H1 (cell line): ENCODE measurements at regions not wholly inside any gene's neighbourhood (a gene's known extent, or its start where the extent isn't known, plus 50 kb on each side); places are given as distances from the start of the nearest gene placed in this dataset.
A peak's percentile ranks its signal among the peaks of the same experiment; 100 is the strongest.

Experiments used
- CTCF ChIA-PET: fragments of 300-600 bp; sonication (Branson Sonifier 250); formaldehyde crosslinking; loops from one replicate; lab custom pipeline; 2021; ENCODE audit not compliant: partially characterized antibody; lab: Charles Lee
- POLR2A ChIA-PET: fragments of 300-600 bp; sonication (Branson Sonifier 250); formaldehyde crosslinking; loops from one replicate; lab custom pipeline; 2021; ENCODE audit warnings: inconsistent platforms; ENCODE audit not compliant: partially characterized antibody; lab: Charles Lee
- DNase-seq, 2 experiments: peaks; one replicate each; pipeline versions ENCODE4 v3.0.0 to v3.0.0-alpha.2; 2010 to 2022; ENCODE audit warnings: low spot score in 2 of 2, low read depth in 1 of 2, mixed read lengths in 1 of 2
- FAIRE-seq: peaks from 2 replicates; lab custom pipeline; 2011; peaks lifted over from hg19 to GRCh38; lab: Jason Lieb, UNC
- H2AFZ ChIP-seq: 2 replicates; pipeline ENCODE4 v1.8.1; 2012; ENCODE audit warnings: low read length, inconsistent platforms
- H2AK5ac ChIP-seq: 2 replicates; pipeline ENCODE4 v1.6.1; 2013; ENCODE audit warnings: low read depth, low read length
- H2BK120ac ChIP-seq: replicated peaks from 2 replicates; pipeline ENCODE3; 2013; ENCODE audit warnings: low read depth, low read length, inconsistent platforms
- H2BK12ac ChIP-seq: 2 replicates; pipeline ENCODE4 v1.6.1; 2013; ENCODE audit warnings: low read depth, low read length
- H2BK15ac ChIP-seq: 2 replicates; pipeline ENCODE4 v1.6.1; 2013; ENCODE audit warnings: low read length
- H2BK20ac ChIP-seq: 2 replicates; pipeline ENCODE4 v1.6.1; 2013; ENCODE audit warnings: low read length
- H2BK5ac ChIP-seq: 2 replicates; pipeline ENCODE4 v1.6.1; 2013; ENCODE audit warnings: low read depth, low read length
- H3K14ac ChIP-seq: 2 replicates; pipeline ENCODE4 v1.6.1; 2013; ENCODE audit warnings: inconsistent platforms; ENCODE audit not compliant: insufficient read length
- H3K18ac ChIP-seq: 2 replicates; pipeline ENCODE4 v1.6.1; 2013; ENCODE audit warnings: low read length; ENCODE audit errors: extremely low read depth
- H3K23ac ChIP-seq: 2 replicates; pipeline ENCODE4 v1.6.1; 2013; ENCODE audit warnings: inconsistent platforms; ENCODE audit not compliant: insufficient read length
- H3K23me2 ChIP-seq: 2 replicates; pipeline ENCODE4 v1.6.1; 2013; ENCODE audit warnings: low read depth, low read length
- H3K27ac ChIP-seq: 2 replicates; pipeline ENCODE4 v1.6.1; 2011; ENCODE audit warnings: low read depth, low read length, inconsistent platforms
- H3K27me3 ChIP-seq, 4 experiments: replicated peaks in 1 of 4; 1 replicate in 1 of 4; 2 replicates in 3 of 4; pipeline versions ENCODE4 v1.6.1 to v1.8.1; 2011 to 2013; ENCODE audit warnings: low read length in 3 of 4, mild to moderate bottlenecking in 3 of 4, inconsistent platforms in 2 of 4, mixed read lengths in 2 of 4, moderate library complexity in 1 of 4; ENCODE audit not compliant: control insufficient read depth in 3 of 4, insufficient read depth in 3 of 4; ENCODE audit errors: extremely low read depth in 1 of 4
- H3K36me3 ChIP-seq, 4 experiments: 2 replicates each; pipeline versions ENCODE4 v1.6.1 to v1.8.1; 2011 to 2013; ENCODE audit warnings: mild to moderate bottlenecking in 4 of 4, low read length in 3 of 4, moderate library complexity in 2 of 4, control low read depth in 1 of 4, inconsistent platforms in 1 of 4; ENCODE audit not compliant: insufficient read depth in 4 of 4, control insufficient read depth in 2 of 4
- H3K4ac ChIP-seq: replicated peaks from 2 replicates; pipeline ENCODE3; 2013; ENCODE audit warnings: low read length, low read depth, mixed read lengths, inconsistent platforms; ENCODE audit not compliant: insufficient read length
- H3K4me1 ChIP-seq, 4 experiments: replicated peaks in 1 of 4; 1 replicate in 1 of 4; 2 replicates in 3 of 4; pipeline versions ENCODE4 v1.6.1 to v1.8.1; 2011 to 2013; ENCODE audit warnings: low read length in 3 of 4, inconsistent platforms in 2 of 4, mixed read lengths in 1 of 4; ENCODE audit not compliant: insufficient read depth in 4 of 4, control insufficient read depth in 3 of 4
- H3K4me2 ChIP-seq, 2 experiments: 2 replicates each; pipeline versions ENCODE4 v1.6.1 to v1.8.1; 2011 to 2013; ENCODE audit warnings: low read depth in 2 of 2, low read length in 2 of 2, control low read depth in 1 of 2, inconsistent platforms in 1 of 2, mild to moderate bottlenecking in 1 of 2; ENCODE audit not compliant: insufficient read depth in 1 of 2
- H3K4me3 ChIP-seq, 4 experiments: fragments of 200-600, 300-600 bp in 1 of 4; sonication (generic), shearing (Covaris generic), sonication (Bioruptor Twin) in 1 of 4; 2 replicates each; pipeline versions ENCODE4 v1.5.1 to v1.8.1; 2011 to 2016; ENCODE audit warnings: low read length in 4 of 4, low read depth in 3 of 4, control low read depth in 2 of 4, inconsistent platforms in 2 of 4, mild to moderate bottlenecking in 2 of 4, mixed read lengths in 1 of 4, moderate library complexity in 1 of 4; ENCODE audit not compliant: insufficient read depth in 2 of 4; ENCODE audit errors: extremely low read depth in 1 of 4
- H3K56ac ChIP-seq: replicated peaks from 2 replicates; pipeline ENCODE3; 2013; ENCODE audit warnings: low read depth, mild to moderate bottlenecking, mixed read lengths, low read length, inconsistent platforms; ENCODE audit not compliant: insufficient read length
- H3K79me1 ChIP-seq: 2 replicates; pipeline ENCODE4 v1.6.1; 2013; ENCODE audit warnings: low read depth, low read length, control low read depth
- H3K79me2 ChIP-seq, 2 experiments: 2 replicates each; pipeline versions ENCODE4 v1.6.1 to v1.8.1; 2012 to 2013; ENCODE audit warnings: low read length in 2 of 2, mild to moderate bottlenecking in 2 of 2, inconsistent platforms in 1 of 2; ENCODE audit not compliant: insufficient read depth in 2 of 2, control insufficient read depth in 1 of 2
- H3K9ac ChIP-seq, 4 experiments: replicated peaks in 1 of 4; 1 replicate in 1 of 4; 2 replicates in 3 of 4; pipeline versions ENCODE4 v1.6.1 to v1.8.1; 2011 to 2013; ENCODE audit warnings: low read depth in 3 of 4, low read length in 3 of 4, control low read depth in 2 of 4, mild to moderate bottlenecking in 2 of 4, moderate library complexity in 2 of 4, inconsistent platforms in 1 of 4; ENCODE audit errors: extremely low read depth in 1 of 4
- H3K9me3 ChIP-seq, 2 experiments: 2 replicates each; pipeline versions ENCODE4 v1.6.1 to v1.8.1; 2012 to 2013; ENCODE audit warnings: mild to moderate bottlenecking in 2 of 2, moderate library complexity in 2 of 2, control low read depth in 1 of 2, inconsistent platforms in 1 of 2, low read depth in 1 of 2, low read length in 1 of 2, mixed read lengths in 1 of 2; ENCODE audit not compliant: insufficient read depth in 2 of 2
- H4K20me1 ChIP-seq, 2 experiments: replicated peaks in 1 of 2; 2 replicates each; pipeline versions ENCODE3 to v1.8.1; 2011 to 2013; ENCODE audit warnings: inconsistent platforms in 2 of 2, low read length in 2 of 2, mild to moderate bottlenecking in 1 of 2; ENCODE audit not compliant: insufficient read depth in 2 of 2, control insufficient read depth in 1 of 2
- H4K5ac ChIP-seq: 2 replicates; pipeline ENCODE4 v1.6.1; 2013; ENCODE audit warnings: low read length, low read depth, mixed read lengths, inconsistent platforms; ENCODE audit not compliant: insufficient read length
- H4K8ac ChIP-seq: 2 replicates; pipeline ENCODE4 v1.8.0; 2013; ENCODE audit warnings: mild to moderate bottlenecking, moderate library complexity, low read length, inconsistent platforms; ENCODE audit not compliant: insufficient read depth; ENCODE audit errors: extremely low read depth
- H4K91ac ChIP-seq: replicated peaks from 2 replicates; pipeline ENCODE3; 2013; ENCODE audit warnings: low read length, mixed read lengths, inconsistent platforms; ENCODE audit not compliant: insufficient read length
- GABPA ChIP-seq: IDR thresholded peaks from 2 replicates; pipeline ENCODE4 v1.6.1; 2011; ENCODE audit warnings: mild to moderate bottlenecking, low read length, moderate library complexity, borderline replicate concordance; ENCODE audit not compliant: insufficient read depth
- WGBS, 2 experiments: shearing (Covaris generic) in 1 of 2; methylation state at CpG; one replicate each; pipeline versions ENCODE4 v1.1.6 to v1.1.7; 2013 to 2015; ENCODE audit warnings: low lambda C conversion rate in 2 of 2, mixed read lengths in 2 of 2, inconsistent platforms in 1 of 2, low coverage in 1 of 2, missing lambda C conversion rate in 1 of 2; ENCODE audit not compliant: insufficient replicate concordance in 2 of 2, insufficient coverage in 1 of 2, insufficient read length in 1 of 2; ENCODE audit errors: extremely low coverage in 1 of 2, missing lambda C conversion rate in 1 of 2; 5-methylcytosine and 5-hydroxymethylcytosine counted together

GRCh38 chr2:4272261-4272858, 569.0 kb downstream of the DCDC2C start:
- no peaks in the 10 kb centered on the region for H4K20me1 ChIP-seq
- H3K23me2 ChIP-seq, result no peaks in the 10 kb centered on the region
- H3K56ac ChIP-seq, result no peak overlapping the region
- POLR2A ChIA-PET, result no interaction called here
- H4K91ac ChIP-seq, result no peak overlapping the region
- no peak overlapping the region for H2BK15ac ChIP-seq
- H3K4me2 ChIP-seq, result no peak overlapping the region
- no peak overlapping the region for H2AK5ac ChIP-seq
- no peak overlapping the region for H2BK20ac ChIP-seq
- H3K27me3 ChIP-seq, result no peaks in the 10 kb centered on the region
- no peak overlapping the region for H4K8ac ChIP-seq
- H2BK120ac ChIP-seq, result no peak overlapping the region
- H2BK12ac ChIP-seq, result no peak overlapping the region
- no peaks in the 10 kb centered on the region for H3K4me1 ChIP-seq
- H3K9ac ChIP-seq, result no peak overlapping the region
- 0 out of 4 replicates have a peak, but pooled peaks cover 0 to 3% of the 10 kb centered on the region in 2 experiments for H3K9me3 ChIP-seq
- H2AFZ ChIP-seq, result peak overlapping the region; percentile 70
- H3K4me3 ChIP-seq, result no peak overlapping the region
- H3K27ac ChIP-seq, result no peak overlapping the region
- H4K5ac ChIP-seq, result no peak overlapping the region
- H3K18ac ChIP-seq, result no peak overlapping the region
- no peak for FAIRE-seq
- no peak overlapping the region for H2BK5ac ChIP-seq
- no peak overlapping the region for H3K4ac ChIP-seq
- H3K14ac ChIP-seq, result no peak overlapping the region
- no peak overlapping the region for H3K23ac ChIP-seq
- CTCF ChIA-PET, result interaction anchor here (1.4 to 2.5 kb wide), 2 partner anchors 11 to 544 kb away, joined by 6 to 7 read pairs; no protein-coding TSS in a partner anchor
- 95% methylated on average over 13 of the region's 13 CpGs; no CpG with 5 or more reads in 1 of the 2 experiments for WGBS, 2 experiments
- no peaks in the 10 kb centered on the region for H3K36me3 ChIP-seq
- no peak for TF ChIP-seq GABPA
- TF ChIP-seq, all 59 proteins: peak for 0
- Histone ChIP-seq H3K79me2 (no peaks in the 10 kb centered on the region), H3K79me1 (no peaks in the 10 kb centered on the region)
- DNase-seq, result no peak
